NOMO-1 treated with dmso at 0.1 percent for 144 hours (cell line): ENCODE measurements at regions not wholly inside any gene's neighbourhood (a gene's known extent, or its start where the extent isn't known, plus 50 kb on each side); places are given as distances from the start of the nearest gene placed in this dataset.
"Not testable (repeated sequence)": the region's sequence is repeated elsewhere in the genome, so short reads cannot be mapped to it uniquely, and the experiment has no call there.

Experiments used
- DNase-seq: peaks from one replicate; lab custom pipeline; 2025; ENCODE audit not compliant: unreplicated experiment; lab: John Stamatoyannopoulos, UW

- DNase-seq, result no peak
These were observed 379.6 kb upstream of the ZFP42 start for GRCh38 chr4:187615972-187616371.

DNA sequence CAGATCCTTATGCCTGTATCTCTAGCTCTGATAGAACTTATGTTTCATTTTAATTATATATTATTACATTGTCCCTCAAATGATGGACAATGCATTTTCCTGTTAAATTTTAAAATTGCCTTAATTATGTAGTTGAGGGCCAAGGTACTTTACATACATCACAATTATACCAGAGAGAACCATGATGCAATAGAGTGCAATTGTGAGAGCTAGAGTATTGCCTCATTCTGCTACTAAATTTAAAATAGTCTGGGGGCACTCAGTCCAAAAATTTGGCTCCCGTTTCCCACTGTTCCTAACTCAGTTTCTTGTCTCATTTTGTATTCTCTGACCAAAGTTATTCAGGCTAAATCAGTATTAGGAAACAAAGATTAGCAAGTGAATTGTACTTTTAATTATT is 378.5 kb upstream of the ZFP42 start:
- DNase-seq, result no peak

DNA sequence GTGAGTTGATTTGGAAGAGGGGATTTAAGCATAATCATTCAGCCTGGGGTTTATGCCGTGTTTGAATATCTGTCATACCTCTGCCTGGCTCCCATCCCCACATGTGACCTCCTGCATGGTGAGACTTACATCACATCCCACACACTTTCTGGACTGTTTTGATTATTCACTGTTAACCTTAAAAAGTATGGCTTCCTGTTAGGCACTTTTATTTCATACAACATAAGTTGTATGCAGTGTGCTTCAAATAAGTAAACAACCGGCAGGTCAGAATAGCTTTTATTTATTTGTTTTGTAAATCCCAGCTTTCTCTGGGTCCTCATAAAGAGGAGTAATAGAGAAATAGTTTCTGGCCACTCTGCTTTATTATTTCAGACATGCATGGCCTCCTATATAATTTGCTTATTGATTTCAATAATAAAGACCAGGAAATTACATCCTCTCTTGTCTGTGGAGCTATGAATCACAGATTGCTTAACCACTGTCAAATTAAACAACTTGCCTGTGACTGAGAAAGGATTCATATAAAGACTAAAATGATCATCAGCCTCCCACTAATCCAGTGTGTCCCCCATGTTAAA is 376.8 kb upstream of the ZFP42 start:
- no peak for DNase-seq

GRCh38 chr4:187619319-187619718 is 376.3 kb upstream of the ZFP42 start:
- no peak for DNase-seq

GRCh38 chr4:187632260-187632995 is 363.1 kb upstream of the ZFP42 start:
- no peak for DNase-seq

- no peak for DNase-seq
These were observed 362.3 kb upstream of the ZFP42 start for GRCh38 chr4:187633245-187633644.

- no peak for DNase-seq
These were observed 338.6 kb upstream of the ZFP42 start for GRCh38 chr4:187656959-187657358.

DNA sequence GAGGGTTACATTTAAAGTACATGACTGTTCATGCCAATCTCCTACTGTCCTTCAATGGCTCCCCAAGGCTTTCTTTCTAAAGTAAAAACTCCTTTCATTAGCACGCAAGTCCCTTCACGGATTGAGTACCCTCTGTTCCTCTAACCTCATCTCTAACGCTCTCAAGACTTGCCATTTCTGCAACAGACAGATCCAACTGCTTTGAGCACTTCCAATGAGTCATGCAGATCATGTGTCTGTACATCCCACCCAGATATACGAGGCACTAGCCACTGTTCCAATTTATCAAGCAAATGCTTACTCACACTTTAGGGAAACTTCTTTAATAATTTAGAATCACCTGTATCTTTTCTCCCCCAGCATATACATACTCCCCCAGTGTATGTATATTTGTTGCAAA is 332.5 kb upstream of the ZFP42 start:
- DNase-seq, result no peak

- DNase-seq, result no peak
These were observed 331.6 kb upstream of the ZFP42 start for GRCh38 chr4:187664011-187664410.

GRCh38 chr4:187665086-187665485 is 330.5 kb upstream of the ZFP42 start:
- DNase-seq, result no peak

DNA sequence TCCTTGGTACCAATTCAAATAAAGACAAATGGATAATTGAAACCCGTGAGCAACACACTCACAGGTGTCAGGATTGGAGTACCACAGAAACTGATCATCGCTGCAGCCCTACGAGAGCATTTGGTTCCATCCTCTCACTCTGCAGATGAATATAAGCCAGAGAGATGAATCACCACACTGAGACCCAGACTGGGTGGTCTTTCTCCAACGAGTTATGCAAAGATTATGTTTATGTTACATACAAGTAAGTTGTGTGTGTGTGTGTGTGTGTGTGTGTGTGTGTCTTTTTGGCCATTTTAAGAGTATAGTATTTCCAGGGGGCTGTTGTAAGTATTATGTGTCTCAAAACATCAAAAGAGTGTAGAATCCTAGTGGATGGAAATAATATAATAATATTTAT is 329.5 kb upstream of the ZFP42 start:
- DNase-seq, result no peak

DNA sequence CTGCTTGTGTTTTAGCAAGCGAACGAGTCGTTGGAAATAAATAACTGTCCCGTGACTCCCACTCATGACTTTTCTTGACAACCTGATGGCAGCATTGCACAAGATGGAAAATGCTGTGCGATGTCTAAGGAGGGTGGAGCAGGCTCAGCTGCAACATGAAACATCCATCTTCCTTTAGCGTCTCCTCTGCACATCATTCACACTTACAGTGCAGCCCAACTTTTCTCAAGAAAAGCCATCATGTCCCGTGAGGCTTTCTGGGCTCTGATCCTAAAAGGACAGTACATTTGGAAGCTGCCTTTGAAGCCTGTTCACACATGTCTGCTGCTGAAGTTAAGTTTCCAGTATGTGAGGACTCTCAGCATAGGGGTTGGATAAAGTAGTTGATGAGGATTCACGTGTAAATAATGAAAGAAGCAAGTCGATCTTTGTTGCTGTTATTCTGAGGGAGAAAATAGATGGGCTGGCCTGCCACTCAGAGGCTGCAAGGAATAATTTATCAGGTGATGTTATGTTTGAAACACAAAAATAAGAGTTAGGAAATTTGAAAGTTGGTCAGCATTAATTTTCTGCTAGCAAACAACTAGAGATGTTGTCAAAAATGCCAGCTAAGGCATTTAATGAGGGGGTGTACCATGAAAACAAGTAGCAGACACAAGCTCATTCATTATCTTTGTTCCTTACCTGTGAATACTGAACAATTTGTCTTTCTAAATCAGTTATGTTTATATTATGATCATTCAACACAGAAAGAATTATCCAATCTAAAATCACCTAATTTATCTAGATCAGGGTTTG is 328.7 kb upstream of the ZFP42 start:
- no peak for DNase-seq

- DNase-seq, result no peak
These were observed 327.0 kb upstream of the ZFP42 start for GRCh38 chr4:187668526-187669082.

GRCh38 chr4:187671521-187671920 is 324.1 kb upstream of the ZFP42 start:
- not testable (repeated sequence) for DNase-seq

DNA sequence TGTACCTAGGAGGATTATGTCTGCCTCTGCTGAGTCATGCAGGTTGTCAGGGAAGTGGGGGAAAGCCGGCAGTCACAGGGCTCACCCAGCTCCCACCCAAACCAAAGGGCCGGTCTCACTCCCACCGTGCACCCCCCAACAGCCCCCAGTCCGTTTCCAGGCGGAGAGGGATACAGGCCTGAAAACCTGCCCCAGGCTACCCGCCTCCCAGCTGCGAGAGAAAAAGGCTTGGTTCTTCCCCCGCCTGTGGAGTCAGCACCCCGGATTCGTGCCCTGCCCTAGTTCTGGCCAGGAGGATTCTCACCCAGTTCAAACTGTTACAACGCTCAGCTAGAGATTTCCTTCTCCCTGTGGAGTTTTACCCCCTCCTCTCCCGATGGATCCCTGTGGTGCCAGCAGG is 323.6 kb upstream of the ZFP42 start:
- not testable (repeated sequence) for DNase-seq

GRCh38 chr4:187672526-187672925 is 323.0 kb upstream of the ZFP42 start:
- not testable (repeated sequence) for DNase-seq

DNA sequence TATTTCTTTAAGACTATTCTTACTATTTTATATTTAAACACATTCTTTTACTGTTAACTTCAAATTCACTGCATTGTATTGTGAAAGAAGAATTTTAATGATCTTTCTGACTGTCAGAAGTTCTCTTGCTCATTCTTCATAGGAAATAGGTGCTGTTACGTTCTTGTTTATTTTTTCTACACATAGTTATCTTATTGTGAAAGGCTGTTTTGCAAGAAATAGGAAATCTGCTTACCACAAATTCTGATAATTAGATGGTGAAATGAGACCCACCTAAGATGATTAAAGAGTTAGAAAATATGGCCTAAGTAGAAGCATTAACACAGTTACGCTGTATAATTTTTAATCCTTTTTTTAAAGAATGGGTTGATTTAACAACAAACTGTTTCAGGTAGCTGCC is 316.1 kb upstream of the ZFP42 start:
- no peak for DNase-seq

DNA sequence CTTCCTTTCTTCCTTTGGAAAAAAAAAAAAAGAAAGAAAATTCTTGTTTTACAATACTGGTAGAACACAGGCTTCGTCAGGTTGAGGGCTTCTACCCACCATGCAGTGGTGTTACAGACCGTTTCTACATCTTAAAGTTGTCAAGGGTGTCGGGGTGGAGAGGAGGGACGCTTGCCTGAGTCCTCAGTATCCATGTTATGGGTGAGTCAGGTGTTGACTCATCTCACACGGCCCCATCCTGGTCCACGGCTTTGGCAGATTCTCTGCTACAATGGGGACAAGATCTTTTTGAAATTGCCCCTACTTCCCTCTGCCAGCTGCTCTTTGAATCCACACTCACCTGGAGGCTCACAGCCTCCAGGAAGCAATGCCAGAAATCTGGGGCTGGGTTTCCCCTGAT is 310.3 kb upstream of the ZFP42 start:
- DNase-seq, result no peak

DNA sequence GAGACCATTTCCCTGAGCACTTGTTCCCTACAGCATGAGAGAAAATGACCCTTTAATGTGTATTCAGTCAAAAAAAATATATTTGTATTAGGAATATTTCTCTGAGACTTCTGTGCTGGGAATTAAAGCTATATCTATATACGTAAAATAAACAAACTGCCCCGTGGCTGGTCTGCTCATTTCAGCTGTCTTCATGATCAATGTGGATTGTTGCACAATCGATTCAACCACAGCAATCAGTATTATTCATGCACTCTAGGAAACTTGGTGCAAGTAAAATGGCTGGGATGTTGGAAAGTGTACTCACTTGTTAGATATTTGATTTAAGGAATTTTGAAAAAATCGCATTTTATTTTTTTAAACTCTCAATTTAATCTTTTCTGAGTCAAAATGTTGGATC is 307.9 kb upstream of the ZFP42 start:
- no peak for DNase-seq

DNA sequence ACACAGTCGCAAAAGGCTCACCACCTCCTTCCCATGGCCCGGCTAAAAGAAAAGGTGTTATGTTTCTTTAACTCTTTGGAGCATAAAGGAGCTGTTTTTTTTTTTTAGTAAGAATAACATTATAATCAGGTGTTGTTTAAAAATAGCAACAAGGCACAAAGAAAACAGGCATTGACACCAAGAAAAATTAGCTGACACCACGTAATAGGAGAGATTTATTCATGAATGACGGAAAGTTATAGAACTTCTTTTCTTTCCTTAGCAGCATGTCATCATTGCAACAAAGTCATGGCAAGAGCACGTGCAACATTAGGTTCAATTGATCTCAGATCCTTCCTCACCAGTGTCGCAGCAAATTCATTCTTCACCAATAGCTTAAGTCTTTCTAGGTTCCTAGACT is 302.9 kb upstream of the ZFP42 start:
- no peak for DNase-seq

DNA sequence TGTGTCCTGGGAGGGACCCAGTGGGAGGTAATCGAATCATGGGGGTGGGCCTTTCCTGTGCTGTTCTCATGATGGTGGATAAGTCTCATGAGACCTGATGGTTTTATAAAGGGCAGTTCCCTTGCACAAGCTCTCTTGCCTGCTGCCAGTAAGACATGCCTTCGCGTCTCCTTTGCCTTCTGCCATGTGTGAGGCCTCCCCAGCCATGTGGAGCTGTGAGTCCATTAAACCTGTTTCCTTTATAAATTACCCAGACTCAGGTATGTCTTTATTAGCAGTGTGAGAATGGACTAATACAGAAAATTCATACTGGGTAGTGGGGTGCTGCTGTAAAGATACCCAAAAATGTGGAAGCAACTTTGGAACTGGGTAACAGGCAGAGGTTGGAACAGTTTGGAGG is 300.0 kb upstream of the ZFP42 start:
- DNase-seq, result not testable (repeated sequence)

GRCh38 chr4:187711586-187711985 is 284.0 kb upstream of the ZFP42 start:
- DNase-seq, result no peak
